AG04449 (cell line): ENCODE measurements at regions not wholly inside any gene's neighbourhood (a gene's known extent, or its start where the extent isn't known, plus 50 kb on each side); places are given as distances from the start of the nearest gene placed in this dataset.

ENCODE experiments used
- CTCF ChIA-PET: fragments of 350-600 bp; formaldehyde crosslinking; extraction: SDS; loops from one replicate; lab custom pipeline; 2021; ENCODE audit warnings: antibody characterized with exemption; lab: Yijun Ruan, JAX
- POLR2A ChIA-PET: fragments of 400-600, 350-600 bp; formaldehyde crosslinking; extraction: SDS; loops from one replicate; lab custom pipeline; 2020; ENCODE audit warnings: antibody characterized with exemption, inconsistent platforms; lab: Yijun Ruan, JAX
- DNase-seq: peaks from one replicate; pipeline ENCODE4 v3.0.0-alpha.2; 2010; ENCODE audit warnings: low read depth, low spot score
- H3K4me3 ChIP-seq: 2 replicates; pipeline ENCODE4 v1.5.1; 2011; ENCODE audit warnings: low read depth, mild to moderate bottlenecking, control low read depth, low read length
- TF ChIP-seq, protein P1 (sequence below): IDR thresholded peaks from one replicate; pipeline ENCODE4 v1.5.1; 2011; ENCODE audit warnings: mild to moderate bottlenecking, moderate library complexity, low read length, control low read depth, inconsistent platforms; ENCODE audit not compliant: insufficient read depth; ENCODE audit errors: missing control alignments

DNA sequence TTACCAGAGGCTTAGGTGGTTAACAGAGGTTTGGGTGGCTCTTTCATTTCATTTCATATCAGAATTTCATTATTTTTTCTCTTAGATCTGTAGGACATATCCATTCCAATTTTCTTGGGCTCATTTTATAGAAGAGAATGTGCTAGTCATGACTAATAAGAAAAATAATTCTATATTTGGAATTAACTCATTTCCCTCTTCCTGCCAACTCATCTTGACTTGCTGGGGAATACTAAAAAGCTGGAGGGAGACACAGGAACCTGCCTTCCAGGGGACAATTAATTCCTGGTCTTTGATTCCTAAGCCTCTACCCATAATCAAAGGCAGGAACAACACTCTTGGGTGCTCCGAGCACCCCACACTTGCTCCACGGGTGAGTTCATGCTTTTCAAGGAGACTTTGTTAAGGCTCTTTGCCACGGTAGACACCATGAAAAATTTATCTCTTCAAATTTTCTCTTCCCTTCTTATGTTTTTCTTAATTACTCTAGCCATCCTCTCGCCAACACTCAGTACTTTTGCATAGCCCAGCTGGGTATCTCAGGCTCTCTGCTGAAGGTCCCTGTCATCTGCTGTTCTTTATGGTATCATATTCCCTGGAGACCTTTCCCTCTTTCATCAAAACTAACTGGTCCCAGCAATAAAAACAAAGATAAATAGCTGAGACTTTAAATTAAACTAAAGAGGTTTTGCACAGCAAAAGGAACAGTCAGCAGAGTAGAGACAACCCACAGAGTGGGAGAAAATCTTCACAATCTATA lies 273.9 kb downstream of the NPR3 start:
- no peak overlapping the region for H3K4me3 ChIP-seq
- POLR2A ChIA-PET: interaction anchor here (0.8 kb wide), 1 partner anchor 50 kb away, joined by 3 read pairs; no protein-coding TSS in a partner anchor
- CTCF ChIA-PET: no interaction called here
- DNase-seq: peak; percentile 14
- TF ChIP-seq, protein P1, sequence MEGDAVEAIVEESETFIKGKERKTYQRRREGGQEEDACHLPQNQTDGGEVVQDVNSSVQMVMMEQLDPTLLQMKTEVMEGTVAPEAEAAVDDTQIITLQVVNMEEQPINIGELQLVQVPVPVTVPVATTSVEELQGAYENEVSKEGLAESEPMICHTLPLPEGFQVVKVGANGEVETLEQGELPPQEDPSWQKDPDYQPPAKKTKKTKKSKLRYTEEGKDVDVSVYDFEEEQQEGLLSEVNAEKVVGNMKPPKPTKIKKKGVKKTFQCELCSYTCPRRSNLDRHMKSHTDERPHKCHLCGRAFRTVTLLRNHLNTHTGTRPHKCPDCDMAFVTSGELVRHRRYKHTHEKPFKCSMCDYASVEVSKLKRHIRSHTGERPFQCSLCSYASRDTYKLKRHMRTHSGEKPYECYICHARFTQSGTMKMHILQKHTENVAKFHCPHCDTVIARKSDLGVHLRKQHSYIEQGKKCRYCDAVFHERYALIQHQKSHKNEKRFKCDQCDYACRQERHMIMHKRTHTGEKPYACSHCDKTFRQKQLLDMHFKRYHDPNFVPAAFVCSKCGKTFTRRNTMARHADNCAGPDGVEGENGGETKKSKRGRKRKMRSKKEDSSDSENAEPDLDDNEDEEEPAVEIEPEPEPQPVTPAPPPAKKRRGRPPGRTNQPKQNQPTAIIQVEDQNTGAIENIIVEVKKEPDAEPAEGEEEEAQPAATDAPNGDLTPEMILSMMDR: no peak

DNA sequence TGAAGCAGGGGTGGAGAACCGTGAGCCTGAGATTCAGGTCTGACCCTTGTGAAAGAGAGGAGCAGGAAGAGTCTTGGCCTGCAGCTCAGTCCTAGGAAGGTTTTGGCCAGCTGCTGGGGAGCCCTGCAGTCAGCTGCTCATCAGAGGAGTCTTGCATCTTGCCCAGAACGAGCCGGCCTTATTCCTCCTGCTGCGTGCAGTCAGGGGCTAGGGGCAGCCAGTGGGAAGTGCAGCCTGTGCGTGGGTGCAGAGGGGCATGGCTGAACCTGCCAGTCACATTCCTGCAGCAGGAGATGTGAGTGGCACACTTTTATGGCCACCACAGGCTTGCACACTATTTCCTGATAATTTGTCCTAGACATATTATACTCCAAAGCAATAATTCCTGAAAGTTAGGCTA lies 278.7 kb downstream of the NPR3 start:
- no peak overlapping the region for H3K4me3 ChIP-seq
- TF ChIP-seq, protein P1: no peak
- DNase-seq: no peak
- ChIA-PET CTCF (no interaction called here), POLR2A (no interaction called here)

DNA sequence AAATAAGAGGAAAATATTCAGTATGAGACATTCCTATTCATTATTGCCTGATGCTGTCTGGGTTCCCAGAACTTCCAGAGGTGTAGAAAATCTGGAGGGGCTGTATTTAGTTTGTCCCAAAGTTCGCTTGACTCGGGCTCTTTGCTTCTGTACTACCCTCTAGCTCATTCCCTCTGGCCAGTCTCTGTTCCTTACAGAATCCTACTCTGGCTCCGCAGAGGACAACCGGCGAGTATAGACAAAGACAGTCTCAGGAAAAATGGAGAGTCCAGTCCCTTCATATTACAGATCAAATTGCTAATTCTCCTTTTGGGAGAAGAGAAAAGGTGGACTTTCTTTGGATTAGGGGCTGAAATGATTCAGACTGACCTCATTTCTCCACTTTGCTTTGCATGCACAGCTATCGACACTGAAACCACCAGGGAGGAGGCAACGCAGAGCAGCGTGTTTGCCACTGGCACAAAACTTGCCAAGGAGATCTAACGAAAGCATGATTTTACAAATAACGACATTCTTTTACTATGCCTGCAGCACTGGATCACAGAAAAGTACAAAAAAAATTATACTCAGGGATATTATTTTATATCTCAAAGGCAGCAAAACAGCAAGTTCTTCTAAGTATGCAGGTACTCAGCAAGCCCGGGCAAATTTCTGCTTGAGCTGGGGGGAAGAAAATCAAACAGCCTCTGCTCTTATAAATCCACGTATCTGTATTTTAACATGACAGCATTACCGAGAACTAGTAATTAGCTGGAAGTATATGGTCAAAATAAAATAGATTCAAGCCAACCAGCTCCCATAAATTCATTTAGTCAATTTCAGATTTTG lies 279.7 kb downstream of the NPR3 start:
- no peak overlapping the region for H3K4me3 ChIP-seq
- CTCF ChIA-PET: no interaction called here
- POLR2A ChIA-PET: no interaction called here
- TF ChIP-seq, protein P1: no peak
- DNase-seq: no peak

DNA sequence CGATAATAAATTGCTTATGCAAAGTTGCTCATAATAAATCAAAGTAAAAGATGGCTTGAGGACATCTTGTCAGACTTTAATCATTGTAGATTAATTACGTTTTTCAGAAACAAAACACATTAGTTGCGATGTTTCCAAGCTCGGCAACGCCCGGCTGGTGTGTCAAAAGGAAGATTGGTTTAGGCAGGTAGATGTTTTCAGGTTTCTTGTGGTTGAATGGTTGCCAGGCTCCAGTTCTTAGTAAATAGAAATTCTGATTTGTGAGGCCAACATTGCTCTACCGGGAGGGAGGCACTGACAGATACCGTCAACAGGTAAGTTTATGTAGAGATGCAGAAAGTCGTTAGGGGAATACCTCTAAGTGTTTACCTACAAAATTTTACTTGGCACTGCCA lies 280.3 kb downstream of the NPR3 start:
- no peak overlapping the region for H3K4me3 ChIP-seq
- no peak for DNase-seq
- POLR2A ChIA-PET: no interaction called here
- CTCF ChIA-PET: no interaction called here
- TF ChIP-seq, protein P1: no peak

DNA sequence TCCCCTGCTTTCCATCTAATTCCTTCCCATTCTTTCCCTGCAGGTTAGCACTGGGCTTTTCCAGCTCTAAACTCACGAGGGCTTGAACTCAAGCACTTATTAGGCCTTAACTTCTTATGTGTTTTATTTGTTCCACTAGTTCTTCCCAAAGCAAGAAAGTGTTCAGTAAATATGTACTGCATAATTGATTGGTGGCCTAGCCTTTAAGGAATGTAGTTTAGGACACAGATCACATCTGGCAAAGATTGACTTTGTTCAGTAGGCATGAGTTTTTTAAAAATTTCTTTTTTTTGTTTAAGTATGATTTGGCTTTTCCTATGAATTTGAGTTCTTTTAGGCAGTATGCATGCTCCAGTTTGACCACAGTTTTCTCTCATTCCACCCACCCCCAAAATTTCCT lies 285.2 kb downstream of the NPR3 start:
- CTCF ChIA-PET: no interaction called here
- H3K4me3 ChIP-seq: no peak overlapping the region
- no peak for DNase-seq
- TF ChIP-seq, protein P1: no peak
- POLR2A ChIA-PET: no interaction called here

DNA sequence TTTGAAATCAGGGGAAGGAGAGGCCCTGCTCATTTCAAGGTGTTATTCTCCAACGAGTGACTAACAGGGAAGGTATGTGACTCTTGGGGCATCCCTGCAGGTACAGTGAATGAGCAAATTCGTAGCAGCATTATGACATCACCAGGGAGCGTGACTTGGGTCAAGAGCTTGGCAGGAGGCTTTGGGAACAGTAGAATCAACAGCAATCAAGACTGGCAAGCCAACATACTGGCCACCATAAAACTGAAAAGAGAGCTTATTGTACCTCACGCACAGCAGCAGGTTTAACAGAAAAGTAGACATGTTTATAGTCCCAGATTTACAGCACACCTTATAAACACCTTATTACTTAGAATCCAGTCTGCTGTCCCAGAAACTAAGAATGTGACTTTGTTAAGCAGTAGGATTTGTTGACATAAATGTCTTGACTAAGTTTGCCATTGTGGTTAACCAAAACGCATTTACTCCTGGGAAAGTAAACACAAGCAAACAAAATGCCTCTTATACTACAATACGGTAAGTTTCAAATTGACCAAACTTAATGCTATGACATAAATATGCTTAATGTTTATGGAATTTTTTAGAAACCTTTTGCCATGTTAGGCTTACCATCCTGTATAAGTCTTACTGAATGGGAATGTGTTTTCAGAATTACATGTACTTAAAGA lies 297.8 kb downstream of the NPR3 start:
- DNase-seq: no peak
- no peak overlapping the region for H3K4me3 ChIP-seq
- ChIA-PET POLR2A (no interaction called here), CTCF (no interaction called here)
- TF ChIP-seq, protein P1: no peak
